ENCODE measurements at regions not wholly inside any gene's neighbourhood (a gene's known extent, or its start where the extent isn't known, plus 50 kb on each side); places are given as distances from the start of the nearest gene placed in this dataset.
"Not testable (repeated sequence)": the region's sequence is repeated elsewhere in the genome, so short reads cannot be mapped to it uniquely, and the experiment has no call there.

DNA sequence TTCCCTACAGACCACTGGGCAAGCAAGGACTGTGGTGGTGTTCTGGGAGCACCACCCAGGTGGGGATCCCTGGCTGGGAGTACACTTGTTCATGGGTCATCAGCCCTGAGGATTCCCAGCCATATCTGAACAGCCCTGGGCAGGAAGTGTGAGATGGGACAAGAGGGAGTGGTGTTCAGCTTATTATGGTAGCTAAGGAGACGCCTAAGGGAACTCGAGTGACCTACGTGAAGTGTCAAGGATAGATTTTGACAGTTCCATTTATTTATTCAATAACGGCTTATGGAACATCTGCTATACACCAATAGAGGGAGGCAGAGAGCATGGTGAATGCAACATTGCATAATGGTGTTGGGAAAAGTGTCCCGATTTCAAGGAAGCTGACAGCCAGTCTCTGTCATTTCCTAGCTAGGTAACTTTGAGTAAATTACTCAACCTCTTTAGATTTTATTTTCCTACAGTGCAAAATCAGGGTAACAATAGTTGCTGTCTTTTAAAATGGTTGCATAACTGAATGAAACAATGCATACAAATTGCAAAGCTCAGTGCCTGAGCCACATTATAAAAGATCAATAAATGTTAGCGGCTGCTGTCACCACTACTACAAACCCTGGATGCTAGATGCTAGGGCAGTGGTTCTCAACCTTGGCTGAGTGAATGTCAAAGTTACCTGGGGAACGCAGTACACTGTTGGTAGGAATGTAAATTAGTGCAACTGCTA lies 534.1 kb downstream of the GRIN2A start:
- DNase-seq (ENCODE audit: low read depth): no peak

DNA sequence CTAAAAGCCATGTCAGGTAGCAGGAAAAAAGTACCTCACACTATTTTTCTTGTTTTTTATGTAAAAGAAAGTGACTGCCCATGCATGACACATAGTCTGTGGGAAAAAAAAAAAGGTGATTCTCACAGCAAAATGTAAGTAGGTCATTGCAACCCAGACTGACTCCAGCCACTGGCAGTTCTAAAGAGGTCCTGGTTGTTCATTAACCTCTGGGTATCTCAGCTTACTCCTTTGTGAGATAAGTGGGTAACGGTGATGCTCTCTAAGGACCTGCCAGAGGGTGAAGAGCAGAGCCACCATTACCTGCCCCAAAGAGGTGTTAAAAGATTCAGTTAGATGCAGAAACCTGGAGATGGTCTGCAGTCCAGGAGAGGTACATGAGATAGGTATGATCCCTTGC lies 531.9 kb downstream of the GRIN2A start:
- DNase-seq (ENCODE audit: low read depth): no peak

DNA sequence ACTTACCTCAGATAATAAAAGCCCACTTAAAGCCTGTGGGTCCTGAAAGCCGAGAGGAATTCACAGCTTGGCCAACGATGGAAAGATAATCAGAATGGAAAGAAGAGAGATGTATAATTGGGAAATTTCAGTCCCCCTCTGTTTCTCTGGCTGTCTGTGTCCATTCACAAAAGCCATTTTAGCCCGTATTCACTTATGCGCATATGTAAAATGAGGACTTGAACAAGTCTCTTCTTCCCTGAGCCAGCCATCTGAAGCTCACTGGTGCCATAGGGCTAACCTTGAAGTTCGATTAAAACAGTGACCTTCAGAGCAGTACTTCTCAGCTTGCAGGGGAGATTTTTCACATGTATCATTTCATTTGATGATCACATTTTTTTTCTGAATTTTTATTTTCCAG lies 527.2 kb downstream of the GRIN2A start:
- DNase-seq (ENCODE audit: low read depth): no peak

DNA sequence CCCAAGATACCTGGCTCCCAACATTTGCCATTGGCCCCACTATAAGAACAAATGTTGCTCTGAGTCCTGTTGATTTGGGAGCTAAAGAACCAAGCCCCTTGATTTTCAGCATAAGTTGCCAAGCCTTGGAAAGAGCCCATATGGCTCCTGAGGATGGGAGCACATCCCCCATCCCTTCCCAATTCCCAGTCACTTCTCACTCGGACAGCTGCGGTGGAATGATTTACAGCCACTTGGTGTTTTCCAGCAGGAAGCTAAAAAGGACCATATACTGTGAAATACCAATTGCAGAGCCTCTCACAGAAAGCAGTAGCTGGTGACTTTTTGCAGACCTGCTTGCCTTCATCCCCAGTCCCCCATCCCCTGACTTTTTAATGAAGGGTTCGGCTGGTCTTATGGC lies 524.6 kb downstream of the GRIN2A start:
- DNase-seq (ENCODE audit: low read depth): no peak

DNA sequence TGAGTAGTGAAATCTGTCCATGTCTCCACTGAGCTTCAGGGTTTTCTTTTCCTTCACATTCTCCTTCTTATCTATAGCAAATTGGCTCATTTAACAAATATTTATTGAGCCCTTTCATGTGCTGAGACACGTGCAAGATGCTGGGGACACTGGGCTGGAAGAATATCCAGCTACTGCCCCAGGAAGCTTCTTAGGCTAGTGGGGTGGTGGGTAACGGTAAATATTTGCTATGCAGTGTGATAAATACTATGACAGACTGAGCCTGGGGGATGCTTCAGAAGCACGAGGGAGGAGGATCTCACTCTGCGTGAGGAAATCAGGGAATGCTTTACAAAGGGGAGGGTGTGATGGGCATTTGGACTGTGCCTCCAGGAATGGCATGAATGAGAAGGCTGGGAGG lies 524.1 kb downstream of the GRIN2A start:
- no peak for DNase-seq (ENCODE audit: low read depth)

DNA sequence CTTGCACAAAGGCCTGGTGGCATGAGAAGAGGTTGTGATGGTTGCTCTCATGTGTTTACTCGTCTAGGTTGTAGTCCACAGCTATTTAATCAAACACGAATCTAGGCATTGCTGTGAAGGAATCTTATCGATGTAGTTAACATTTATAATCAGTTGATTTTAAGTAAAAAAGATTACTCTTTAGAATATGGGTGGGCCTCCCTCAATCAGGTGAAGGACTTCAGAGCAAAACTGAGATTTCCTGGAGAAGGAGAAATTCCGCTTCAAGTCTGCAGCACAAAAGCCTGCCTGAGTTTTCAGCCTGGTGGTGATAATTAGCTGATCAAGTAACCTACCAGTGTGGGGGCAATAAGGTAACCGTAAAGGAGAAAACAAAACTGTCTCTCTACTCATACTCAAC lies 523.6 kb downstream of the GRIN2A start:
- DNase-seq (ENCODE audit: low read depth): no peak

DNA sequence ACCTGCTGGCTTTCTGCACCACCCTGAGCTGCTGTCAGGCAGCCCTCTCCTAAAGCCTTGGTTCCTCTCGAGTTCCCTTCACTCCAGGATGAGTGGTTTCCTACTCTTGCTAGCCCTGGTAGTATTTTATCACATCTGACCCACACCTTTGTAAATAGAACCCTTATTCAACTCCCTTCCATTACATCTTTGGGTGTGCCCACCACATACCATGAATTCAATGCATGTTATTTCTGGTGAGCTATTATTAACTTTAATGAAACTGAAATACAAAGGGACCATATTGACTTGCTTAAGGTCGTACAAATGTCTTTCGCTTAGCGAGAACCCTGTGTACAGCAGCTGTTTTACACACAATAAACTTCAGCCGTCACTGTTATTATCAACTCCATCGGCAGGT lies 521.3 kb downstream of the GRIN2A start:
- no peak for DNase-seq (ENCODE audit: low read depth)

DNA sequence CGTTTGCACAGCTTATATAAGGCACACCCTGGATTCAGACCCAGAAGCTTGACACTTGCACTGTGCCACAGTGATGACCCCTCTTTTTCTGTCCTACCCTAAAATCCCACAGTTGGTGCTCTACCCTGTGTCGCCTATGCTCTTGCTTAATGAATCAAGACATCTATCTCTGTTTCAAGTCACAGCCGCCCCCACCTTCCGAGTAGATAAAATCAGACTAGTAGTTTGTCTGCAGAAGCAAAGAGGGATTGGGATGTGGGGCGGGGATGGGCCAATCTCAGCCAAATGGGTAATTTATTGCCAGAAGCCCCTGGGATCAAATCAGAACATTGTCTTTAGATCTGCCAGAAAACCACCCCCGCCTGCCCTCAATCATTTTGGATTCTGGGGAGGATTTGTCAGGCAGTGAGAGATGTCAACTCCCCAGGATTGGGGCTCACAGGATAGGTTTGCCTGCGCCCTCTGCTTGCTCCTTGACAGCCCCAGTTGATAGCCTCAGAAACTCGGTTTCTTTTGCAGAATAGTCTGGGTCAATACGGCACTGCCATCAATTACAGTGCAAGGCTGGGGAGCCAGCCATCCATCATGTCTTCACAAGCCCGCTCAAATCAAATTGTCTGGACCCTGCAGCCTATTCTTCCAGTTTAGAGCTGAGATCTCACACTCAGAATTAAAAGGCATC lies 520.8 kb downstream of the GRIN2A start:
- DNase-seq (ENCODE audit: low read depth): no peak

DNA sequence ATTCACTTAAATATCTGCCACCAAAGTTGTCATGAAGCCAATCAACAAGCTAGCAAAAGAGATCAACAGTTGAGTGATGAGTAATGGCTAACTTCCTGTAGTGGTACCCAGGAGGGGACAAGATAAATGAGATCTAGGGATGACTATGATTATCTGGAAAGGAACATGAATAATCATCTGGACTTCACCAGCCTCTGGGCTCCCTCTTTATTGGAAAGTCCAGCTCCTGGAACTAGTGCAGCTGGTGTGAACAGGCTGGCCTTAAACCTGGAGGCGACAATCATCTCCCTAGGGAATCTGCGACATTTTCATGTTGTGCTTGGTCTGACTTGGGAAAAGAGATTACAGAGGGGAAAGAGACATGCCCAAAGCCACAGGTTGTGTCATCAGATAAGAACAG lies 518.6 kb downstream of the GRIN2A start:
- no peak for DNase-seq (ENCODE audit: low read depth)

DNA sequence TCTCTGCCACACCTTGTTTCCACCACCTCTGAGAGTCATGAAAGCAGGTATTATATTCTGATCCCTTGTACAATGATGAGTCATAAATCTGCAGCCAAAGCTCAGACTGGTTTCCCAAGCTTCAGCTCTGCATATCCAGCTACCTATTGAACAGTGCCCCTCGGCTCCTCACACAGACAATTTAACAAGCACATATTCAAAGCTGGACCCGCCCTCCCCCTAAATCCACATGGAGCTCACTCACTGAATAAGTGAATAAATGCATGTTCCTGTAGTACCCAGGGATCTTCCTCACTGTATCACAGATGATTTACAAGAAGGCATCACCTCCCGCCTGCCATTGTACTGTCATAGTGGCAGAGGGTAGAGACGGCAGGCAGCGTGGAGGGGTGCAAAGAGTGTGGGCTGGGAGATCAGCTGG lies 516.4 kb downstream of the GRIN2A start:
- DNase-seq (ENCODE audit: low read depth): no peak

DNA sequence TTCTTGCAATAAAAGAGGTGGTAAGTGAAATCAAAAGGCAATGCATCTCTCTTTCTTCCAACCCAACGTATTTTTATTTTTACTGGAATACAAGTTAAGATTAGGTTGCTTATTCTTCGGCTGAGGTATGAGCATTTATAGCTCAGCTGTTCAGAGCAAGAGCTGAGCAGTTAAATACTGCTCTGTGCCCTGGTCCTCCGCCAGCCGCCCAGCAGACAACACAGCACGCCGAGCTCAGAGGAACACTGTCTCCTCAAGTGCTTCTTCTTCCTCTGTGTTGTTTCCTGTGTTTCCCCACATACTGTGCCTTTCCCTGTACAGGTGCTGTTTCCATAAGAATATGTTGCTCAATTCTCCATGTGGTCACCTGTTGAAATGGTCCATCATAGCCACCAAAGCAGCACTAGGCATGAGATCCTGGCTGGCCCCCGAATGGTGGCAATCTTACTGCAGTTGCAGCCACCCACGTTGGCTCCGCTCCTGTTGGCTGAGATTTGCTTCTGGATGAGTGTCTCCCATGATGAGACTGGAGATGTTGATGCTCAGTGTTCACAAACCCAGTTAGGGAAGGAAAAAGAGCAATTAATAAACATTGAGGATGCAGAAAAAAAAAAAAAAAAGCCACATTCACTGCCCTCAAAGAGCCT lies 515.3 kb downstream of the GRIN2A start:
- no peak for DNase-seq (ENCODE audit: low read depth)

DNA sequence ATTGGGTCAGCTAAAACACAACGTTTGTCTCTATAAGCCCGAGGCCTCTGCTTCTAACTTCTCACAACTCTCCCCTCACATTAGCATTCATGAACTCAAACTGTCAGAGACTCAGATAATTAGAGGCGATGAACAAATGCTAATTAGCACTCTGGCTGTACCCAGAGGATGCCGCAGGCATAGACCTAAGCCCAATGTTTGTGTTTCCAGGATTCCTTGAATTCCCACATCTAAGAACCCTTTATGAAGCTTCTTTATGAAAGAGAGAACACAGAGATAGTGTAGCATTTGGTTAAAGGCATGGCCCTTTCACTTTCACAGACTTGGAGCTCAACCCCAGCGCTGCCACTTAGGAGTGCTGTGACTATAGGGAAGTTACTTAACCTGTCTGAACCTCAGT lies 512.2 kb downstream of the GRIN2A start:
- no peak for DNase-seq (ENCODE audit: low read depth)

DNA sequence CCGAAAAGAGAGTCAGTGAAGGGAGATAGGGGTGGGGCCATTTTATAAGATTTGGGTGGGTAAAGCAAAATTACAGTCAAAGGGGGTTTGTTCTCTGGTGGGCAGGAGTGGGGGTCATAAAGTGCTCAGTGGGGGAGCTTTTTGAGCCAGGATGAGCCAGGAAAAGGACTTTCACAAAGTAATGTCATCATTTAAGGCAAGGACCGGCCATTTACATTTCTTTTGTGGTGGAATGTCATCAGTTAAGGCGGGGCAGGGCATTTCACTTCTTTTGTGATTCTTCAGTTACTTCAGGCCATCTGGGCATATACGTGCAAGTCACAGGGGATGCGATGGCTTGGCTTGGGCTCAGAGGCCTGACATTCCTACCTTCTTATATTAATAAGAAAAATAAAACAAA lies 511.6 kb downstream of the GRIN2A start:
- DNase-seq (ENCODE audit: low read depth): not testable (repeated sequence)

DNA sequence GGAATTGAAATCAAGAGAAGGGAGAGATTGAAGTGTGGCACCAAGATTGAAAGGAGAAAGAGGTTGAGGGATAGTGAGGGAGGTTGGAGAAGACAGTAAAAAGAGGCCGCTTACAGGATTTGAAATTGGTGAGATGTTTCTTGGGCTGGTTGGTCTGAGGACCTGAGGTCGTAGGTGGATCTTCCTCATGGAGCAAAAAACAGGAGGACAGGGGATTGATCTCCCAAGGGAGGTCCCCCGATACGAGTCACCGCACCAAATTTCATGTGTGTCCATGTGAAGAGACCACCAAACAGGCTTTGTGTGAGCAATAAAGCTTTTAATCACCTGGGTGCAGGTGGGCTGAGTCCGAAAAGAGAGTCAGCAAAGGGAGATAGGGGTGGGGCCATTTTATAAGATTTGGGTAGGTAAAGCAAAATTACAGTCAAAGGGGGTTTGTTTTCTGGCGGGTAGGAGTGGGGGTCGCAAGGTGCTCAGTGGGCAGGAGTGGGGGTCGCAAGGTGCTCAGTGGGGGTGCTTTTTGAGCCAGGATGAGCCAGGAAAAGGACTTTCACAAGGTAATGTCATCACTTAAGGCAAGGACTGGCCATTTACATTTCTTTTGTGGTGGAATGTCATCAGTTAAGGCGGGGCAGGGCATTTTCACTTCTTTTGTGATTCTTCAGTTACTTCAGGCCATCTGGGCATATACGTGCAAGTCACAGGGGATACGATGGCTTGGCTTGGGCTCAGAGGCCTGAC lies 505.5 kb downstream of the GRIN2A start:
- DNase-seq (ENCODE audit: low read depth): not testable (repeated sequence)

DNA sequence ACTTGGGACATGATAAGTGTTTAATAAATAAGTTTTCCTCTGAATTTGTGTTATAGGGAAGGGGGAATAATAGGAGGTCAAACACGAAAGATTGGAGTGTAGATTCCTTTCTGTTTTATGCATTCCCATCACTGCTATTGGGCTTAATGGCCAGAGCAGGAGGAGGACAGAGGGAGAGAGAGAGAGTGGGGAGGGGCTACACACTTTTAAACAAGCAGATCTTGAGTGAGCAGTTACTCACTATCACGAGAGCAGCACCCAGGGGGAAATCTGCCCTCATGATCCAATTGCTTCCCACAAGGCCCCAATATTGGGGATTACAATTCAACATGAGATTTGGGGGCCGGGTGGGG lies 505.0 kb downstream of the GRIN2A start:
- no peak for DNase-seq (ENCODE audit: low read depth)

DNA sequence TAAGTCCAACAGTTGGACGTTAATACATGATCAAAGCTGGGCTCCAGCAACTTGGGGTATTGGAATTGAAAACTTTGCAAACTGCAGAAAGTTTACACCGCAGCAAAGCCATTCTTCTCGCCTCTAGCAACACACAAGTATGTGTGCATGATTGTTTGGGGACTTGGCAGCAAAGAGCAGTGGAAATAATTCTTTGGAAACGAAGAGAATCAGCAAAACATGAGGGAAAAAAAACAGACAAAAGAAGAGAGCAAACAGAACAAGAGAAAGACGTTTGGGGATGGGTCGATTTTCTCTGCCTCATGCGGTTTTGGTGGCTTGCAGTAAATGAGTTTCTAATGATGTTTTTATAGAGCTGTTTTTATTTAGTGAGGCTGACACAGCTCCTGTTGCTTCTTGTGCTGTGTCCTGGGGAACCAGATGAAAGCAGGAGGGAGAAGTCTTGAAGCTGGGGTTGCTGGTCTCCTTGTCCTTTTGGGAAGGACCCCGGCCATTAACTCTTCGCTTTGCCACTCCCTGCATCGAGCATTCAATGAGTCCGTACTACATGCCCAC lies 502.9 kb downstream of the GRIN2A start:
- no peak for DNase-seq (ENCODE audit: low read depth)

DNA sequence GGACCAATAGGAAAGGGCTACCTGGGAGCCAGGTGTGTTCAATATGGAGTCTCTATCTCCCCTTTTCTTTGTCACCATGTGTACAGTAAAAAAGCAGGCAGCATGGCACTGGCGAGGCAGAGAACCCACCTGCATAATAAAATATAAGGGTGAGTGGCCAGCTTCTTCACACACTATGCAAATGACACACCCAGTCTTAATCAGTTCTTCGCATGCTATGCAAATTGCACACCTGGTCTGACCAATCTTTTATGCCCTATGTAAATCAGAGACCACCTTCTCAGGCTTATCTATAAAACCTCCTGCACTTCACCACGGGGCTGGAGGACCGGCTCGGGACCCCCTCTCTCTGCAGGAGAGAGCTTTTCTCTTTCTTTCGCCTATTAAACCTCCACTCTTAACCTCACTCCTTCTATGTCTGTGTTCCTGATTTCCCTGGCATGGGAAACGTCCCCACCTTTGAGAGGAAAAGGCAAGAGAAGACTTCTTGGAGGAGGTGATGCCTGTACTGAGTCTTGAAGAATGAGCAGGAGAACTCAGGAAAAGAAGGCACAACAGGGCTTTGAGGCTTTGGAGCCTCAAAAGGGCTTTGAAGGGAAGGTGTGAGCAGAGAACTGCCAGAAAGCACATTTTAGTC lies 502.1 kb downstream of the GRIN2A start:
- DNase-seq (ENCODE audit: low read depth): no peak

DNA sequence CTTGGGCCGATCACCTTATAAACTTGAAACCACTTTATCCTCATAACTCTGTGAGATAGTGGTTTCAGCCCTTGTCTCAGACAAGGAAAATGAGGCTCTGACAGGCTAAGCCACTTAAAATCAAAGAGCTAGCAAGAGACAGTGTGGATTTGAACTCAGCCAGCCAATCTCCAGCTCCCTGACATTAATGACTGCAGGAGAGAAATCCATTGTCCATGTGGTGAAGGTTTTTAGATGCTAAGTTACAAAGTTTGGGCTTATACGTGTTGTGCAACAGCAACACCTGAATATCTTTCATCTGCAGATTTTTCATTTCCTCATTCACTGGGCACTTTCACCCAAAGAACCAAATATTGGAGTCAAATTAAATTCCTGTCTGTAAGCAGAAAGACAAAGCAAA lies 501.3 kb downstream of the GRIN2A start:
- DNase-seq (ENCODE audit: low read depth): no peak

DNA sequence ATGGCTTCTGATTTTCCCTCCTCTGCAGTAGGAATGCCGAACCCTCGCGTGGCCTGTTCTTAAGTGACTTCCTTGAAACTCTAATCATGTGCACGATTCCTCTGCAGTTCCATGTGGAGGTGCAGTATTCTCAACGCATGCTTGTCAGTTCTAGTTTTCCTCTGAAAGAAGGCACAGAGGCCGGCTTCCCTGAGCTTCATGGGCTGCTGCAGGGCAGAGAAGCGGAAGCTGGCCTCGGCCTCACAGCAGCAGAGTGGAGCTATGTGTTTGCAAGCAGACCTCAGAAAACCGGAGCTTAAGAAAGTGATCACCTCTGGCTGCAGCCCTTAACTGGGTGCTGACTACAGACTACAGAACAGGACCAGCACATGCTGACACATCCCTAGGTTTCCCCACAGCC lies 500.7 kb downstream of the GRIN2A start:
- DNase-seq (ENCODE audit: low read depth): no peak

DNA sequence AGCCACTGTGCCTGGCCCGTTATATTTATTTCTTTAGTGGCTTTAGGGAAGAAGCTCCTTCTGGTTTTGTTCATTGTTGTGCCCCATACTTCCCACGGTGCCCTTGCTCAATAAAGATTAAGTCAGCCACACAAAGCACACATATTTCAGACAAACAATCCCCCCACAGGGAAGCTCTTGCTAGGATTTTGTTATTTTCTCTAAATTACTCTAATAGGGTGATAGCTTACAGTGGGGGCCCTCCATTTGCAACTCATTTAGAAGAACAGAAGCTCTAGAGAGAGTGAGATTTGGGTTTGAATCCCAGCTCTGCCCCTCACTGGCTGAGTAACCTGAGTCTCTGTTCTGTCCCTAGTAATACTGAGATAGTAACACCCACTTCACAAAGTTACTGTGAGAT lies 499.9 kb downstream of the GRIN2A start:
- no peak for DNase-seq (ENCODE audit: low read depth)

DNA sequence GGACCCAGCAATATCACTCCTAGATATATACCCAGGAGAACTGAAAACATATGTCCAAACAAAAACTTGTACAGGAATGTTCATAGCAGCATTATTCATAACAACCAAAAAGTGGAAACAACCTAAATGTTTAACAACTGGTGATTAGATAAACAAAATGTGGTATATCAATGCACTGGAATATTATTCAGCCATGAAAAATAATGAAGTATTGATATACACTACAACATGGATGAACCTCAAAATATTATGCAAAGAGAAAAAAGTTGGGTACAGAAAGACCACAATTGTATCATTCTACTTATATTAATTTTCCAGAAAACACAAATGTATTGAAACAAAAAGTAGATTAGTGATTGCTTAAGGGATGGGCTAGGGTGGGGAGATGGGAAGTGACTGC lies 498.6 kb downstream of the GRIN2A start:
- no peak for DNase-seq (ENCODE audit: low read depth)

DNA sequence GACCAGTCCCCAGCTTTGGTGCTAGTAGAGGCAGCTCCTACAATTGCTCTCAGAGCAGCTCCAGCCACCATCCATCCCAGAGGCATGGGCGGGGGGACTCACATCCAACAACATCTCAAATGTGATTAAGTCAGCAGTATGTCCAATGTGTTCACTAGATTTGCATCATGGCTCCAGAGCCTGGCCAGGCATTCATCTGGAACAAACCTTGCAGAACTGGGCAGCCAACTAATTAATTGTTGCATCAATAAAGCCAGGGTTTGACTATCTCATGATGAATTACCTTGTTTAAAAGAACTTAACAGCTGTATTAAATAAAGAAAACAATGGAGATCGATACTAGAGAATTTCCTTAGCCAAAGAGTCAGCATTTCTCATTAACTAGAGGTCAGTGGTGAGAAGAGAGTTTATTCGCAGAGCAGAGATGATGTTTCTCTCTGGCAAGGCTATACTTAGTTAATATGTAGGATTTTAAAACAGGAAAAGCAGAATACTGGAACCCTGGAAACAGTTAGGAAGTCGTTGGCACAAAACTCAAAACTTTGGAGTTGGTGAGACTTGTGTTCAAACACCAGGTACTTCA lies 494.4 kb downstream of the GRIN2A start:
- no peak for DNase-seq (ENCODE audit: low read depth)
